ENCODE measurements at regions not wholly inside any gene's neighbourhood (a gene's known extent, or its start where the extent isn't known, plus 50 kb on each side); places are given as distances from the start of the nearest gene placed in this dataset.

- no peak for TF ChIP-seq CTCF (IDR thresholded peaks at IDR 0.05)
- no peak for TF ChIP-seq POLR2A (IDR thresholded peaks at IDR 0.05)
- no peak for TF ChIP-seq EP300 (IDR thresholded peaks at IDR 0.05)
Observed at GRCh38 chr14:97846156-97846555, 1049.0 kb downstream of the VRK1 start.
